Heart left ventricle (tissue), 16 donors: ENCODE measurements at regions not wholly inside any gene's neighbourhood (a gene's known extent, or its start where the extent isn't known, plus 50 kb on each side); places are given as distances from the start of the nearest gene placed in this dataset.
A peak's percentile ranks its signal among the peaks of the same experiment; 100 is the strongest.

Experiments used
- ATAC-seq, 4 donors: fragments of 200-7000 bp; cut with Tn5 transposase; one replicate each; pipeline ENCODE4 v1.9.1; 2020 to 2022; ENCODE audit warnings: moderate library complexity in 4 of 4, mild to moderate bottlenecking in 3 of 4, moderate number of reproducible peaks in 1 of 4
- DNase-seq, 5 donors: peaks; one replicate each; pipeline ENCODE4 v3.0.0-alpha.2; 2020
- H3K27ac ChIP-seq, 12 donors: fragments of 200-600 bp; sonication (generic) in 4 of 12; one replicate each; pipeline versions ENCODE4 v1.5.0 to v1.8.0; 2016 to 2022; ENCODE audit warnings: mild to moderate bottlenecking in 2 of 12
- H3K27me3 ChIP-seq, 9 donors: fragments of 200-600 bp; sonication (generic) in 2 of 9; one replicate each; pipeline versions ENCODE4 v1.5.1 to v1.8.0; 2016 to 2022; ENCODE audit warnings: mild to moderate bottlenecking in 3 of 9
- H3K36me3 ChIP-seq, 9 donors: fragments of 200-600 bp; sonication (generic) in 2 of 9; one replicate each; pipeline versions ENCODE4 v1.5.0 to v1.8.0; 2018 to 2022; ENCODE audit warnings: mild to moderate bottlenecking in 2 of 9
- H3K4me1 ChIP-seq, 12 donors: fragments of 200-600 bp; sonication (generic) in 4 of 12; one replicate each; pipeline versions ENCODE4 v1.5.0 to v1.8.0; 2016 to 2022; ENCODE audit warnings: mild to moderate bottlenecking in 3 of 12
- H3K4me3 ChIP-seq, 12 donors: fragments of 200-600 bp; sonication (generic) in 4 of 12; one replicate each; pipeline versions ENCODE4 v1.5.0 to v1.8.0; 2017 to 2022; ENCODE audit warnings: mild to moderate bottlenecking in 9 of 12, moderate library complexity in 4 of 12
- H3K9me3 ChIP-seq, 12 donors: fragments of 200-600 bp; sonication (generic) in 4 of 12; one replicate each; pipeline versions ENCODE4 v1.5.0 to v1.8.0; 2016 to 2022; ENCODE audit warnings: mild to moderate bottlenecking in 1 of 12
- CTCF ChIP-seq, 12 donors: fragments of 200-600 bp; sonication (generic) in 4 of 12; IDR thresholded peaks; one replicate each; pipeline versions ENCODE4 v1.5.0 to v1.8.0; 2018 to 2022; ENCODE audit warnings: antibody characterized with exemption in 12 of 12, mild to moderate bottlenecking in 5 of 12
- POLR2A ChIP-seq, 2 donors: fragments of 450-650 bp; IDR thresholded peaks; one replicate each; pipeline ENCODE4 v1.6.1; 2017; ENCODE audit warnings: antibody characterized with exemption in 2 of 2, mild to moderate bottlenecking in 2 of 2, moderate library complexity in 2 of 2
- WGBS, 4 donors: extraction: QIAGEN DNeasy Blood & Tissue Kit in 2 of 4; methylation state at CpG; one replicate each; pipeline versions ENCODE4 v1.1.5 to v1.1.7; 2013 to 2018; 5-methylcytosine and 5-hydroxymethylcytosine counted together
- intact Hi-C, 10 donors: fragments of 100-400 bp; cut with DNase I; formaldehyde crosslinking; loops; one replicate each; pipeline versions ENCODE4 v1.11.1 to v1.14.2; 2022
- donor health status: ischemic (EF 13 %, LVEDD 7.1; RV severe dilation, severe dysfunction).
- donor health status: healthy with polysubstance abuse.
- donor health status: DM: no; HTN: yes; CAD: no.
- donor health status: DM: no; HTN: no; CAD: no.
- donor health status: ischemic (EF 25% LVEDD 6.9; RV normal size, moderate dysfunction).
- donor health status: ischemic (EF 25% LVEDD 5.7; RV mildly dilated, moderate dysfunction).
- donor health status: healthy.
- donor health status: DM: yes; HTN: yes; CAD: no.
- donor health status: ischemic (EF 35%, LVEDD 5.7; RV mildly dilated, moderate dysfunction).
- donor health status: nonischemic (EF 11% LVEDD 7.7; RV severe dilation, severe dysfunction).
- donor health status: DM: yes; HTN: yes; CAD: no.
- donor health status: PGD.
- donor health status: ischemic (EF 29% LVEDD 5.4; RV normal size, mild dysfunction).
- donor health status: nonischemic (EF 23%, LVEDD 6.1; RV moderate dilation, normal function).

GRCh38 chr3:72536878-72537267 lies 311.4 kb downstream of the SHQ1 start:
- no peak for DNase-seq
- Histone ChIP-seq H3K4me1 (peaks cover 0 to 12% (median 2%) of the 10 kb centered on the region in 12 donors), H3K9me3 (peaks cover 0 to 4% (median 0%) of the 10 kb centered on the region in 12 donors), H3K27ac (no peak overlapping the region), H3K27me3 (no peaks in the 10 kb centered on the region), H3K36me3 (no peaks in the 10 kb centered on the region), H3K4me3 (no peak overlapping the region)
- ATAC-seq: no peak
- 89 to 92% (median 90%) methylated on average over 8 of the region's 8 CpGs for WGBS, 4 donors
- TF ChIP-seq CTCF (IDR thresholded peaks at IDR 0.05) (no peak), POLR2A (IDR thresholded peaks at IDR 0.05) (no peak)
- intact Hi-C loops: no loop called here

- peaks cover 0 to 12% (median 2%) of the 10 kb centered on the region in 12 donors for H3K4me1 ChIP-seq
- H3K27me3 ChIP-seq: no peaks in the 10 kb centered on the region
- no peak overlapping the region for H3K4me3 ChIP-seq
- DNase-seq: no peak
- no peaks in the 10 kb centered on the region for H3K36me3 ChIP-seq
- WGBS, 4 donors: 84 to 88% (median 86%) methylated on average over 4 of the region's 4 CpGs
- intact Hi-C loops: no loop called here
- TF ChIP-seq CTCF (IDR thresholded peaks at IDR 0.05): no peak
- TF ChIP-seq POLR2A (IDR thresholded peaks at IDR 0.05): no peak
- H3K27ac ChIP-seq: peak overlapping the region in 1 of 12 donors; percentile 38
- peaks cover 0 to under 1% (median 0%) of the 10 kb centered on the region in 12 donors for H3K9me3 ChIP-seq
- ATAC-seq: no peak
These were observed 311.9 kb downstream of the SHQ1 start for GRCh38 chr3:72536206-72536877.

GRCh38 chr3:72535772-72536171 lies 312.5 kb downstream of the SHQ1 start:
- peak in 2 of 5 donors; percentile 21 to 29 for DNase-seq
- no peak for TF ChIP-seq POLR2A (IDR thresholded peaks at IDR 0.05)
- TF ChIP-seq CTCF (IDR thresholded peaks at IDR 0.05): no peak
- no peak overlapping the region for H3K4me3 ChIP-seq
- peaks cover 0 to 12% (median 2%) of the 10 kb centered on the region in 12 donors for H3K4me1 ChIP-seq
- H3K27me3 ChIP-seq: no peaks in the 10 kb centered on the region
- ATAC-seq: peak; percentile 47 to 84 (median 74)
- 22 to 27% (median 24%) methylated on average over 7 of the region's 7 CpGs for WGBS, 4 donors
- peak overlapping the region in 1 of 12 donors; percentile 38 for H3K27ac ChIP-seq
- no peaks in the 10 kb centered on the region for H3K36me3 ChIP-seq
- intact Hi-C loops: no loop called here
- no peaks in the 10 kb centered on the region for H3K9me3 ChIP-seq

- DNase-seq (no peak), ATAC-seq (peak in 1 of 4 donors; percentile 19)
- 72 to 79% (median 75%) methylated on average over 8 of the region's 8 CpGs for WGBS, 4 donors
- Histone ChIP-seq H3K4me3 (no peak overlapping the region), H3K36me3 (no peaks in the 10 kb centered on the region), H3K27ac (no peak overlapping the region), H3K9me3 (no peaks in the 10 kb centered on the region), H3K4me1 (peaks cover 0 to 12% (median 2%) of the 10 kb centered on the region in 12 donors), H3K27me3 (no peaks in the 10 kb centered on the region)
- TF ChIP-seq POLR2A (IDR thresholded peaks at IDR 0.05) (no peak), CTCF (IDR thresholded peaks at IDR 0.05) (no peak)
- intact Hi-C loops: no loop called here
These were observed 314.4 kb downstream of the SHQ1 start for GRCh38 chr3:72533591-72534473.
